H9 (cell line): ENCODE measurements at regions not wholly inside any gene's neighbourhood (a gene's known extent, or its start where the extent isn't known, plus 50 kb on each side); places are given as distances from the start of the nearest gene placed in this dataset.

Experiments used
- DNase-seq: peaks from one replicate; pipeline ENCODE4 v3.0.0-alpha.2; 2017
- H2AFZ ChIP-seq: one replicate; pipeline ENCODE4 v1.6.1; 2013; ENCODE audit warnings: mild to moderate bottlenecking, low read length, control low read depth, moderate library complexity
- H2AK5ac ChIP-seq: 2 replicates; pipeline ENCODE4 v1.6.1; 2013; ENCODE audit warnings: low read length, control low read depth, mixed read lengths; ENCODE audit not compliant: insufficient read length
- H2BK120ac ChIP-seq: one replicate; pipeline ENCODE4 v1.6.1; 2013; ENCODE audit warnings: low read depth, mild to moderate bottlenecking, low read length, control low read depth, inconsistent platforms; ENCODE audit not compliant: poor library complexity, severe bottlenecking
- H2BK12ac ChIP-seq: 2 replicates; pipeline ENCODE4 v1.6.1; 2013; ENCODE audit warnings: low read length, control low read depth, mixed read lengths, low read depth; ENCODE audit not compliant: insufficient read length
- H2BK15ac ChIP-seq: 2 replicates; pipeline ENCODE4 v1.6.1; 2013; ENCODE audit warnings: low read depth, low read length, control low read depth
- H2BK20ac ChIP-seq: one replicate; pipeline ENCODE4 v1.6.1; 2013; ENCODE audit warnings: low read depth, mild to moderate bottlenecking, low read length, control low read depth, inconsistent platforms; ENCODE audit not compliant: poor library complexity, severe bottlenecking
- H2BK5ac ChIP-seq: 2 replicates; pipeline ENCODE4 v1.6.1; 2013; ENCODE audit warnings: low read length, control low read depth, mixed read lengths; ENCODE audit not compliant: insufficient read length
- H3K14ac ChIP-seq: 2 replicates; pipeline ENCODE4 v1.6.1; 2013; ENCODE audit warnings: low read length, control low read depth; ENCODE audit not compliant: insufficient read depth
- H3K18ac ChIP-seq: 2 replicates; pipeline ENCODE4 v1.6.1; 2013; ENCODE audit warnings: low read depth, mild to moderate bottlenecking, mixed read lengths, low read length, control low read depth; ENCODE audit not compliant: insufficient read length
- H3K23ac ChIP-seq: 2 replicates; pipeline ENCODE4 v1.6.1; 2013; ENCODE audit warnings: low read length, control low read depth, mixed read lengths, low read depth; ENCODE audit not compliant: insufficient read length
- H3K23me2 ChIP-seq: 2 replicates; pipeline ENCODE4 v1.6.1; 2013; ENCODE audit warnings: low read depth, mild to moderate bottlenecking, mixed read lengths, low read length, control low read depth; ENCODE audit not compliant: insufficient read length, poor library complexity, severe bottlenecking
- H3K27ac ChIP-seq: 2 replicates; pipeline ENCODE4 v1.5.1; 2013; ENCODE audit warnings: low read length, control low read depth, mixed read lengths, low read depth; ENCODE audit not compliant: insufficient read length
- H3K27me3 ChIP-seq: 2 replicates; pipeline ENCODE4 v1.6.1; 2013; ENCODE audit warnings: low read length, control low read depth, inconsistent platforms; ENCODE audit not compliant: insufficient read depth
- H3K4ac ChIP-seq: 2 replicates; pipeline ENCODE4 v1.6.1; 2013; ENCODE audit warnings: low read depth, mild to moderate bottlenecking, control low read depth, inconsistent platforms, low read length, moderate library complexity
- H3K4me1 ChIP-seq: 2 replicates; pipeline ENCODE4 v1.6.1; 2013; ENCODE audit warnings: low read length, control low read depth, inconsistent platforms; ENCODE audit not compliant: insufficient read depth
- H3K4me2 ChIP-seq: 2 replicates; pipeline ENCODE4 v1.6.1; 2013; ENCODE audit warnings: low read length, control low read depth, mixed read lengths; ENCODE audit not compliant: insufficient read length, insufficient read depth
- H3K56ac ChIP-seq: 2 replicates; pipeline ENCODE4 v1.6.1; 2013; ENCODE audit warnings: low read depth, mild to moderate bottlenecking, mixed read lengths, low read length, control low read depth; ENCODE audit not compliant: insufficient read length
- H3K79me1 ChIP-seq: 2 replicates; pipeline ENCODE4 v1.6.1; 2013; ENCODE audit warnings: low read depth, mild to moderate bottlenecking, moderate library complexity, low read length, control low read depth, inconsistent platforms; ENCODE audit not compliant: insufficient read depth, poor library complexity, severe bottlenecking
- H3K79me2 ChIP-seq: 2 replicates; pipeline ENCODE4 v1.6.1; 2013; ENCODE audit warnings: low read length, control low read depth, inconsistent platforms; ENCODE audit not compliant: insufficient read depth
- H3K9ac ChIP-seq: 2 replicates; pipeline ENCODE4 v1.6.1; 2013; ENCODE audit warnings: low read length, control low read depth, mixed read lengths; ENCODE audit not compliant: insufficient read length; ENCODE audit errors: extremely low read depth
- H3K9me3 ChIP-seq: one replicate; pipeline ENCODE4 v1.6.1; 2013; ENCODE audit warnings: low read depth, low read length, inconsistent platforms; ENCODE audit not compliant: control insufficient read depth
- H3T11ph ChIP-seq: one replicate; pipeline ENCODE4 v1.6.1; 2013; ENCODE audit warnings: mild to moderate bottlenecking, low read length, control low read depth, inconsistent platforms
- H4K20me1 ChIP-seq: one replicate; pipeline ENCODE4 v1.6.1; 2013; ENCODE audit not compliant: control insufficient read depth, insufficient read length, insufficient read depth
- H4K5ac ChIP-seq: 2 replicates; pipeline ENCODE4 v1.6.1; 2013; ENCODE audit warnings: low read depth, mild to moderate bottlenecking, mixed read lengths, low read length, control low read depth; ENCODE audit not compliant: insufficient read length
- H4K8ac ChIP-seq: replicated peaks from 2 replicates; pipeline ENCODE4 v1.6.1; 2013; ENCODE audit warnings: low read length, control low read depth, mixed read lengths, low read depth; ENCODE audit not compliant: insufficient read length
- H4K91ac ChIP-seq: 2 replicates; pipeline ENCODE4 v1.6.1; 2013; ENCODE audit warnings: low read depth, mild to moderate bottlenecking, moderate library complexity, mixed read lengths, low read length, control low read depth; ENCODE audit not compliant: insufficient read length
- H3K27ac Mint-ChIP-seq, 3 experiments: 2 replicates in 2 of 3; 3 replicates in 1 of 3; pipeline ENCODE4 v1.8.0; 2020 to 2021; ENCODE audit warnings: mixed read lengths in 3 of 3, mild to moderate bottlenecking in 1 of 3, moderate library complexity in 1 of 3
- H3K27me3 Mint-ChIP-seq: 2 replicates; pipeline ENCODE4 v1.8.0; 2021; ENCODE audit warnings: low read depth, mild to moderate bottlenecking, moderate library complexity, mixed read lengths
- H3K36me3 Mint-ChIP-seq, 3 experiments: 2 replicates in 2 of 3; 3 replicates in 1 of 3; pipeline ENCODE4 v1.8.0; 2020 to 2021; ENCODE audit warnings: low read depth in 3 of 3, mixed read lengths in 3 of 3; ENCODE audit not compliant: insufficient read depth in 1 of 3
- H3K4me1 Mint-ChIP-seq, 2 experiments: 2 replicates each; pipeline ENCODE4 v1.8.0; 2020; ENCODE audit warnings: mixed read lengths in 2 of 2
- H3K4me3 Mint-ChIP-seq, 2 experiments: 2 replicates in 1 of 2; 3 replicates in 1 of 2; pipeline ENCODE4 v1.8.0; 2020 to 2021; ENCODE audit warnings: mild to moderate bottlenecking in 2 of 2, mixed read lengths in 2 of 2, moderate library complexity in 1 of 2
- H3K9me3 Mint-ChIP-seq, 2 experiments: 2 replicates in 1 of 2; 3 replicates in 1 of 2; pipeline ENCODE4 v1.8.0; 2020; ENCODE audit warnings: mild to moderate bottlenecking in 2 of 2, mixed read lengths in 2 of 2, moderate library complexity in 1 of 2
- CTCF ChIP-seq: fragments of 200-600 bp; sonication (generic); conservative IDR thresholded peaks from 3 replicates; pipeline ENCODE4 v1.8.0; 2021; ENCODE audit warnings: antibody characterized with exemption, mild to moderate bottlenecking
- WGBS: extraction: QIAGEN DNeasy Blood & Tissue Kit; methylation state at CpG from one replicate; pipeline ENCODE4 v1.1.7; 2013; ENCODE audit warnings: missing lambda C conversion rate, low lambda C conversion rate, mixed read lengths; ENCODE audit not compliant: insufficient read length; ENCODE audit errors: extremely low coverage; 5-methylcytosine and 5-hydroxymethylcytosine counted together

DNA sequence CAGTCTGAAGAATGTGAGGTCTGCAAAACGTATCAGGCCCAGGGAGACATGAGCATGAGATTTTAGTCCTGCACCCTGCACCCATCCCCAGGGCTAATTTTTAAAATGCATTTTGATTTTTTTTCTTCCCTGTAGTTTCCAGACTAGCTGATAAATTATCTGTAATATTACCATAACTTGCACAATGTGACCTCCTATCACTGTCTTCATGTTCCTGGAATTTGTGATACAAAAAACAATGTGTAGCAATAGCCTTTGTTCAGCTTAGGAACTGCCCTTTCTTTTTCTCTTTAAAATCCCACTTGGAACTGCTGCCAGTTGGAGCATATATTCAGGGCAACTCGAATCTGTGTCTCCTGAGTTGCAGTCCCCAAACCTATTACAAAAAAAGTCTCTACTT, 222.8 kb upstream of the HS6ST1 start:
- H3K4me1 ChIP-seq: peaks cover 1% of the 10 kb centered on the region; the same call in 1 of the 2 replicates
- no peak for TF ChIP-seq CTCF
- H3K27ac Mint-ChIP-seq: no peak overlapping the region
- no peak overlapping the region for H2BK20ac ChIP-seq
- no peak overlapping the region for H3K18ac ChIP-seq
- H2BK12ac ChIP-seq: no peak overlapping the region
- H3K23ac ChIP-seq: no peak overlapping the region
- H3K4me3 Mint-ChIP-seq: no peak overlapping the region
- DNase-seq: no peak
- H3K4me1 Mint-ChIP-seq: peaks cover 29 to 34% of the 10 kb centered on the region in 2 experiments
- H3K27me3 ChIP-seq: no peaks in the 10 kb centered on the region
- H3K56ac ChIP-seq: no peak overlapping the region
- H3T11ph ChIP-seq: no peak overlapping the region
- H2AK5ac ChIP-seq: no peak overlapping the region
- peaks cover 0 to 7% of the 10 kb centered on the region in 2 experiments; a peak in 2 of 5 replicates for H3K9me3 Mint-ChIP-seq
- H3K4ac ChIP-seq: no peak overlapping the region
- no peak overlapping the region for H4K91ac ChIP-seq
- no peaks in the 10 kb centered on the region for H4K20me1 ChIP-seq
- H2AFZ ChIP-seq: no peak overlapping the region
- H3K79me1 ChIP-seq: no peaks in the 10 kb centered on the region
- H2BK5ac ChIP-seq: no peak overlapping the region
- peaks cover 0 to 5% (median 0%) of the 10 kb centered on the region in 3 experiments; a peak in 3 of 7 replicates for H3K36me3 Mint-ChIP-seq
- H3K27me3 Mint-ChIP-seq: peaks cover 1% of the 10 kb centered on the region; the same call in 1 of the 2 replicates
- no peak overlapping the region for H3K4me2 ChIP-seq
- H3K27ac ChIP-seq: no peak overlapping the region
- H3K9me3 ChIP-seq: no peaks in the 10 kb centered on the region
- H3K79me2 ChIP-seq: no peaks in the 10 kb centered on the region
- H3K9ac ChIP-seq: no peak overlapping the region
- no peak overlapping the region for H2BK120ac ChIP-seq
- no CpG with 5 or more reads among the region's 2 CpGs for WGBS
- no peak overlapping the region for H4K8ac ChIP-seq
- no peak overlapping the region for H2BK15ac ChIP-seq
- no peak overlapping the region for H4K5ac ChIP-seq
- H3K14ac ChIP-seq: no peak overlapping the region
- H3K23me2 ChIP-seq: no peaks in the 10 kb centered on the region
